Activated CD4-positive, CD25-positive, alpha-beta regulatory T cell (primary cell): ENCODE measurements at regions not wholly inside any gene's neighbourhood (a gene's known extent, or its start where the extent isn't known, plus 50 kb on each side); places are given as distances from the start of the nearest gene placed in this dataset.

Source experiments
- DNase-seq, 4 experiments: peaks; one replicate each; lab custom pipeline; 2025; lab: John Stamatoyannopoulos, UW

DNA sequence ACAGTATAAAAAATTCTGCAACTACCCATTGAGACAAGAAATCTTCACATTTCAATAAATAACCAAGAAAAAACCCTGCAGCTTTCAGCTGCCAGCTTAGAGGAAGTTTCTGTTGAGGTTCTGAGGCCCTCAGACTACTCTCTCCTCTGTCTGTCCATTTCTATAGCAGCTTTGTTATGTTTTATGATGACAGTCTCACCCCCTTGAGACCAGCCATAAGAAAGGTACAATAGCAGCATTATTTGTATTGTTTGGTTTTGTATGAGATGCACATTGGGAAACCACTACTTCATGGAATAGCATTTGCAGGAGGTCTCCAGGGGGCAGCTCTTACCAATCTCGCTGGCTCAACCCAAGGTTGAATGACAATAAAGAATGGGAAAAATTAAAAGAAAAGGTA is 334.6 kb upstream of the VRK2 start:
- no peak for DNase-seq

DNA sequence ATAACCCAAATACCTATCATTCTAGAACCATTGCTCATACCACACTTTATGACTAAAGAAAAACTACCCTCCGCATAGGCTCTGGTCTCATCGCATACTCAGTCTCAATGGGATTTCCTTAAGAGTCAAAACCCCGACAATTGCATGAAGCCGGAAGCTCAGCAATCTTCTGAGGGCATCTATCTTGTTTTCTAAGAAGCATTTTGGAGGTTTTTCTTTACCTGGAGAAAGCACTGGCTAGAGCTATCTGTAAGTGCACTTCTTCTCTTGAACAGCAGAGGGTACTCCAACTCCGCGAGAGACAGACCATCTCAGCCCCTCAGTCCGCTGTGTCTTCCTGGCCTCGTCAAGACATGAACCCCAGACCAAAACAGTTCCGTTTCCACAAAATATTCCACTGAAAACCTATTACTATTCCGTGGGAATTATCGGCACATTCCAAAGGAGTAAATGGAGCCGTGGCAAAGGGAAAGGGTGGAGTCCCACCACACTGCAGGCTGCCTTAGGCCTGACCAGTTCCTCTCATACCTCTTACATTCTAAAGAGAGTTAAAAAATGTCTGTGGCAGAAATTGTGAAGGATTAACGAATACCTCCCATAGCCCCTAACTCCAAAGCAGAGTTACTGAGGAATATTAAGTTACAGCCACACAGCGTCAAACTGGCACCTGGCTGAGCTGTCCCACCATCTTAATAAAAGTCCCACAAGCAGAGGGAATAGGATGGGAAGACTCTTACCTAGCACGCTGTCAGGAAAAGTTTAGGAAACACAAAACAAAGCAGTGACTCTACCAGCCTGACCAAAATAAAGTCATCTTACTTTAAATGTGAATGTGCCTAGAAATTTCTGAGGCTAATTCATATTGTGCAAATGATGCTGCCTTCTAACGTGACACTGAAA is 325.6 kb upstream of the VRK2 start:
- peak in 1 of 4 experiments; percentile 1 for DNase-seq

DNA sequence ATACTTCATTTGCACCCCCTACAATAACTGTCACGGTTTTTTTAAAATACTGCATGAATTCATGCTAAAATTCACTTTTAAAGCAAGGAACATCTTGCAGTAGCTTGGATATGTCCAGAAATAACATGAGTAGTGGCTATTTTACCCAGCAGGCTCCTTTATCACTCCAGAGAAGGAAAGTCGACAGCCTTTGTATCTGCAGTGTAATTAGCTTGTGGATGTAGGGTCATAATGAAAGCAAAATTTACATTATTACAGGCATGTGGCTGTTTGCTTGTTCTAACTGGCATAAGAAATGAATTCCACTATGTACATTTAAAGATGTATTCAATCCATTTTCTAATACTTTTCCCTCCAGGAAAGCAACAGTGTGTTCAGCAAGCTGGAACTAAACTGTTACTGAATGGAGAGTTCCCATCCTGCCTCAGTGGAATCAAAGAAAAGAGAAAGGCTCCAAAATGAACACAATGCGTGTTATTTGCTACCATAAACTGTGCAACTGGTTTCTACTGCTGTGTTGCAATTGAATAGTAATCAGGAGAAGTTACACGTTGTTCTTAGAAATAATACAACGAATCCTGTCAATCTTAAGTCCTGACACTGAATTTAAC is 321.2 kb upstream of the VRK2 start:
- DNase-seq = no peak

DNA sequence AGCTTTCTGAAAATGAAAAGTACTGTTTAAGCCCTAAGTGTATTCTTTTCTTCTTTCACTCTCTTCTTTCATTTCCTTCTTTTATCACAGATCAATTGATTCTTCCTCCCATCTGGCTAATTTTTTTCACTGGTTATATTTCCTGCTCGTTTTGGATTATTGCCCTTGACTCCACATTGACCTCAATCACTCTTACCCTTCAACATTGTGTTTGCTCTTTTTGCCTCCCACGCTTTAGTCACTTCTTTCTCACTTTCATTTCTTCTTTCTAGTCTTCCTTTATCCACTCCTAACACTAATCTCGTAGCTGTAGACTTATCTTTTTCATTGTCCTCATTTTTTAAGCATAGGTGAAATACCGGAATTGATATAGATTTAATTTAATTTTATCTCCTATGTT is 320.3 kb upstream of the VRK2 start:
- DNase-seq = no peak

DNA sequence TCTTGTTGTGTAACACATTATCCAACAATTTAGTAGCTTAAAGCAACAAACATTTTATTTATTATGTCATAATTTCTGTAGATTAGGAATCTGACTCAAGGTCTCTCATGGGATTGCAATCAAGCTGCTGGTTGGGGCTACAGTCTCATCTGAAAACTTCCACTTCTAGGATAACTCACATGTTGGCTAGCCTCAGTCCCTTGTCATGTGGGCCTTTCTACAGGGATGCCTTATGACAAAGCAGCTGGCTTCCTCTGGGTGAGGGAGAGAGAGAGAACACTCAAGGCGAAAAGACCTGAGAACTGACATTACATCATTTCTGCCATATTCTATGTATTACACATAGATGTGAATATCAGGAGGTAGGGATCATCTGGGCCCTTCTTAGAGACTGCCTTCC is 317.9 kb upstream of the VRK2 start:
- no peak for DNase-seq

DNA sequence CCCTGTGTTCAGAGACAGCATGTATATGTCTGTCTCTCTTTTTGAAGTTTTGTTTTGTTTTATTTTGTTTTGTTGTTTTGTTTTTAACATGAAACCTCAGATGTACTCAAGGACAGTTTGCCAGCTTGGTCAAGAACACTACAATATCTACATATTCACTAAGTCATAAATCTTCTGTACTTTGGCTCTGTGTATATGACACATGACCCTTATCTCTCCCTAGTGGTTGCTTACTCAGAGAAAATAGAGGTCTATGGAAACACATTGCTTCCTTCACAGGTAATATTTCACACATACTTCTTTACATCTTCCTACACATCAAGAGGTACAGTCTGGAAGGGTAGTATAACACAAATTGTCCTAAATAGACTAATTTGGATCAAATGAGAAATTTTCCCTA is 312.6 kb upstream of the VRK2 start:
- DNase-seq = no peak

DNA sequence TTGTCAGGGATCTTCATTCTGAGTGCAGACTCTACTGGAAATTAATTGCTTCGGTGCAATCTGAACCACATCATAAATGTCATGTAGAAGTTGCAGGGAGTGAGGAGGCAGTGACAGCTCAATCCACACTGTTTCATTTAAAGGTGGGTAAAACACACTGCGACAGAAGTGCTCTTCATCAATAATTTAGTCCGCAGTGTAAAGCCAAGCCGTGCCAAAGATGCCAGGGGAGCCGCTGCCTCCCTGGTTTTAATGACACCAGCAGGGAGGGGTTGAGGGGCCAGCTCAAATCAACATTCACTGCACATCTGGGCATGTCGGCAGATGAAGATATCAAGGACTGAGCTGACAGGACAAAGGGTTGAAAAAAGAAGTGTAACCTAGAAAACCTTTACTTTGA is 305.7 kb upstream of the VRK2 start:
- no peak for DNase-seq

DNA sequence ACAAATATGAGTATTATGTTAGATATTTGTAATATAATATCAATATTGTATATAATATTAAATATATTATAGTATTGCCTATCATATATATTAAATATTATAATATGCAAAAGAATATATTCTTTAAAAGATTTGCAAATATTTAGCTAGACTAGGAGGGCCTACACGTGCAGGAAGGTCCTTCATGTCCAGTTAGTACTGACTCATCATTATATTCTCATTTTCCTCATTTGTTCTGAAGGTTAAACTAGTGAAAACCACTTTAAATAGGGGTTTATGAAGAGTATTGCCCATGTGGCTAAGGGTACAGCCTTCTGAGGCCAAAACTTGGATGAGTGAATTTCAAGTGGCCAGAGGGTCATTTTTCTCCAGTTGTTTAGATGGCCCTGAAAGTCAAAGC is 293.0 kb upstream of the VRK2 start:
- DNase-seq = no peak

DNA sequence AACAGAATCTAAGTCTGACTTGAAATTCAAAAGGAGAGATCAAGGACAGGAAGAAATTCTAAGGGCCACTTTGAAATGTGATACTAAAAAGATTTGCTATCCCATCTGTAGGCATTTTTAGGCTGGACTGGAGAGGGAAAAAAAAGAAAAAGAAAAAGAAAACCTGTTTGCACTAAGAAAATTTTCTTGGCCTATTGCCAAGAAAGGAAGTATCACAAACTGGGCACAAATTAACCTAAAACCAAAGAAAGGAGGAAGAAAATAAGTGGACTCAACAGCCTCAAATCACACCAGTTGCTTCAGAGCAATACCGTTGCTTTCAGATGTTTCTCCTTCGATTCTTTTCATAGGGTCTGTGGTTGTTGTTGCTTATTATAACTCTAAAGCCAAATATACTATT is 287.9 kb upstream of the VRK2 start:
- DNase-seq = no peak

DNA sequence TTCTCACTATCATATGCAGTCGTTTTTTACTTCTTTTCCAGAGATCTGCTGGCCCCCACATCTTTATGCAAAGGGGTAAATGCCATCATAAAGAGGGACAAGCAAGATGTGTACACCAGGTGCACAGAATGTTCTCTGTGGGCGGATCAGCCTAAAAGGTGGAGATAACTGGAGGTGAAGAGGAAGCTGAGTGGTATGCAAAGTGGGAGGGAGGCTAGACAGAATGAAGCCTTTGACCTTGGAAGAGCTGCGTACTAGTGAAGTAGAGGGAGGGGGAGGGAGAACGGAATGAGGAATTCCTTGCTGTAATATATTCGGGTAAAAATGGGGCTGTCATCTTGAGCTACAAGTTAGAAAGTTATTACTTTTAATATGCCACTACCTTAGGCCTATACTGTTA is 287.5 kb upstream of the VRK2 start:
- no peak for DNase-seq

DNA sequence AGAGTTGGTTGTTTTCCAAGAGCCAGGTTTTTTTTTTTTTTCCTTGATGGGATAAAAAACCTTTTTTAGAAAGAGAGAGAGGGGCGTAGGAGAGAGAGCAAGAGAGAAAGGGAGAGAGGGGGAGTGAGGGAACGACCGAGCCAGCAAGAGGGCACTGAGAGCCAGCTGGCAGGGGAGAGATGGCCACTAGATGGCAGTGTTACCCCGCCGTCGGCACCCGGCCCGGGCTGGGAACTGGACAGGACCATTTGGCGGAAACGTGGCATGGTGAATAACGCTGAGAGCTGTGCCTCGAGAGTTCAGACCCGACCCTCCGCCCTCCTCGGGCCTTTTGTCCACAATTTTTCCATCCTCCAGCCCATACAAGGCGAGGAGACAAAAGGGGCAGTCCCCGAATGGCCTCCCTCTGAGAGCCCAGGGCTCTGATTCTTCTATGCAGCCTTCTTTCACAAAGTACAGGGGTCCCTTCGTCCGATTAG is 286.7 kb upstream of the VRK2 start:
- DNase-seq = peak; percentile 19 to 70 (median 54)

DNA sequence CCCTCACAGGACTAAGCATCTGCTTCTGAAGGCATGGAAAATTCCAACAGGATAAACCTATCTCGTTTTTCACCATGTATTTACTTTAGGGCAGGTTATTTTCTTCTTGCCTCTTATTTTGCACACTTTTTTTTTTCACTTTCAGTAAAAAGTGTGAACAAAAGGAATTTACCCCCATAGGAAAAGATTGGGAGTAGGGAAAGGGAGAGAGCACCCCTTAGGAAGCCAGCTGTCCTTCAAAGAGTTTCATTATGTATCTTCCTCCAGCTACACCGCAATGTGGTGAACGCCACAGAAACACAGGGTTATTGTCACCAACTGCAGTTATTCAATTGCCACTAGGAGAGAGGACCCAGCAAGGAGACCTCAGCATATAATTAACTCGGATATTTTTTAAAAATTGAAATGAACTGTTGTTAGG is 286.2 kb upstream of the VRK2 start:
- DNase-seq = no peak

DNA sequence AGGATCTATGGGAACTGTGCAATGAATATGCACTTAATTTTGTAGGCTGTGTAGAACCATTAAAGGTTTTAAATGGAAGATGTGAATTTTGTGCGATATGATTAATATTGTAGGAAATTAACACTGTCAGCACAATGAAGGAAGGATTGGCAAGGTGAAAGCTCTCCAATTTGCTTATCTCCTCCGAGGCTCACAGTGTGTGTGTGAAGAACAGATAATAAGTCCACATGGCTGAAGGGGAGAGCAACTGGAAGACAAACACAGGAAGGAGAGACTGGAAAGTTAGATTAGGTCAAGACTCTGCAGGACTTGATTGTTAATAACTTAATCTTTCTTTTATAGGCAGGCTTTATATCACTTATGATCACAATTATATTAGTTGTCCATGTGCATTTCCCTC is 269.7 kb upstream of the VRK2 start:
- DNase-seq = no peak

DNA sequence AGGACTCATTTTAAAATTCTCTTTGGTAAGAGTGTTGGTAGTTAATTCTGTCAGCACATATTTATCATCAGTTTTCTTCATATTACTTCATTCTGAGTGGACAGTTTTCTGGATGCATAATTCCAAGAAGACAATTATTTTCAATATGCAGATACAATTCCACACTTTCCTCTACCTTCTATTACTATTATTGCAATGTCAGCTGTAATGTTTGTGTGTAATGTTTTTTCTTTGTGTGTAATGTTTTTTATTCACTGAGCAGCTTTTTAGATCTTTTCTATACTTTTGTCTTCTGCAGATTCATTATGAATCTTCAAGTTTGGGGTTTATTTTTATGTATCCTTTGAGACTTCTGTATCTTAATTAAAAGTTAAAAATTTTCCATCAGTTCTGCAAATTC is 264.0 kb upstream of the VRK2 start:
- no peak for DNase-seq

DNA sequence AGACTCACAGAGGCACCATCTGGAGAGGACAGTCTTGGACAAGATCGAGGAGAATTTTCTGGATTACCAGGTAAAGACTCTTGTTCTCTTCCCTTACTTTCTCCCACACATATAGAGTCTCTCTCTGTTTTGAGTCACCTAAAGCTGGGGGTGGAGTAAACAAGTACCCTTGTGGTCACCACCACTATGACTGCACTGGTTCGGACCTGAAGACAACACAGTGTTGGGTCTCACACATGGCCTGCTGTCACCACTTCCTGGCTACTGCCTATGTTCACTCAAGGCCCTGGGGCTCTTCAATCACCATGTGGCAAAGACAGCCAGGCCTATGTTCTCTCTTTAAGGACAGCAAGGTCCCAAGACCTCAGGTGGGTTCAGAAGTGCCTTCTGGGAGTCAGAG is 253.3 kb upstream of the VRK2 start:
- DNase-seq = no peak

DNA sequence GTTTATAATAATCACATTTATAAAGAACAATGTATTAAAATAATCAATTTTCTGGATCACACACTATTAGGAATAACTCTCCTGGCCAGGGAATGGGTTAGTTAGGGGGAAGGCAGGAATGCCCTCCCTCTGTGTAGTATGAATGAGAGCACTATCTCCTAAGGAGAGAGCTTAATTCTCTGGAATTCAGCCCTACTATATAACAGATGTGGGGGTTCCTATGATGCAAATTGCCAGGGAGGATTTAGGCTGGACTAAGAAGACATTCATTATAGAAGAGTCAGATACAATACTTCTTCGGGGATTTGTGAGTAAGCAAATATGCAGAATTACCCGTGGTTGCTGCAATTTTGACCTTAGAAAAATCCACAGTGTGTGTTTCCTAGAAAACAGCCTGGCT is 250.1 kb upstream of the VRK2 start:
- no peak for DNase-seq

DNA sequence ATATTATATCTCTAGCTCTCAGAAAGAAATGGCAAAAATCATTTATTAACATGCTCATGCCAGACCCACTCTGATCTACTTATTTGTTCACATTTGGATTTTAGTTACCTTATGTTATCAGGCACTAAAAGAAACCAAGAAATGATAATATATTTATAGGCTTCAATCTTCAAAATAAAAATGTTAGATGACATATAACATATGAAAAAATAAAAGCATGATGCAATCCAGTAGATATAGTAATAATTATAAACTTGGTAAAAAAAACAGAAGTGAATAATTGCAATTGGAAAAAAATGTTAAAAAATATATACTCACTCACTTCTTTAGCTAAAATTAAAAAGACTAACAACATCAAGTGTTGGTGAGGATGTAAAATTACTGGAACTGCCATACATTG is 248.3 kb upstream of the VRK2 start:
- no peak for DNase-seq

DNA sequence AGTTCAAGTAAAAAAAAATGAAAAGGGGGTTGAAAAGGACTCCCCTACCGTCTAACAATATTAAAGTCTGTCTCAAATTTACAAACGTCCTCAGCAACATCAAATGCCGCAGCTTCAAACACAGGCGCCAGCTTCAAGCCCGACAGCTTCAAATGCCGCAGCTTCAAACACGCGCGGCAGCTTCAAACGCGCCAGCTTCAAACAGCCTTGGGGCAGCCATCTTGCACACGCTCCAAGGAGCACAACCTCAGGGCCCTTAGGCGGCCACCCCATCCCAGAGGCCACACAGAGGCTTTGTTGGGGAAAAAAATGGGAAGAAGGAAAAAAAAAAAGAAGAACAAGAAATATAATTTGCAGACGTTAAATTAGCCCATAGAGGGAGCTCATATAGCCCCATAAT is 244.4 kb upstream of the VRK2 start:
- DNase-seq = no peak

DNA sequence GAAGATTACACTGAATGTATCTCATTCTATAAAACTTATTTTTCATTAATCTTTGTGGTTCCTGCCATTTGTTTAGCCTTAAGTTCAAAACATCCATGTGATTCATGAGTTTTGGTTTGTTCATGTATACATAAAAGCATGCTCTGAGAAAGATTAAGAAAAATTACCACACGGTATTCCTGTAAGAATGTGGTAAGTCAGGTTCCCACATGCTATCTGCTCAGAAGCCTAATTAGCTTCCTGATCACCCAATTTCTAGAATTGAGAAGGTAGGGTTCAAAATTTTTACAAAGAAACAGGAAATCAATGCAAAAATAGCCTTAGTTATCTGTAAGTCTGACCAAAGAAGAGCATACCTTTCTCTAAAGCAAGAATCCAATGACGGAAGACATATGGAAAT is 241.6 kb upstream of the VRK2 start:
- DNase-seq = no peak

DNA sequence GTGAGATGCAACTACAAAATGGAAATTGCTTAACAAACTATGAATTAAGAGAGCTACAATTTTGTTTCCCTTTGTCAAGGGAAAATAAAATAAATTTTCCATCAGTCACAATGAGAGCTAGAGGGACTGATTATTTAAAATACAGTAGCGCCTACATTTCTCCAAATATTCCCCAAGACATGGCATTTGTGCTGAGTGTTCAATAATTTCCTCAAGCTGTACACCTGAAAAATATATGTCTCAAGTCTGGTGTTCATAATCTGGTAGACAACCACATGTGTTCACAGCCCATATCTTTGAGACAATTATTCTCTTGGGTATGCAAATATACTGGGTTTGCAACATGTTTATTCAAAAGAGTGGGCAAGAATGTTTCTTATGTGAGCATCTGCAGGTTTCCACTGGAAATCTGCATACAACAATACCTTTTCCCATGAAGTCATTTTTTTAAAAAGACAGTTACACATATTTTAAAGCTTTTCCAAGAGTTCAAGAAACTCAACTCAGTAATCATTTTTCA is 240.1 kb upstream of the VRK2 start:
- no peak for DNase-seq

DNA sequence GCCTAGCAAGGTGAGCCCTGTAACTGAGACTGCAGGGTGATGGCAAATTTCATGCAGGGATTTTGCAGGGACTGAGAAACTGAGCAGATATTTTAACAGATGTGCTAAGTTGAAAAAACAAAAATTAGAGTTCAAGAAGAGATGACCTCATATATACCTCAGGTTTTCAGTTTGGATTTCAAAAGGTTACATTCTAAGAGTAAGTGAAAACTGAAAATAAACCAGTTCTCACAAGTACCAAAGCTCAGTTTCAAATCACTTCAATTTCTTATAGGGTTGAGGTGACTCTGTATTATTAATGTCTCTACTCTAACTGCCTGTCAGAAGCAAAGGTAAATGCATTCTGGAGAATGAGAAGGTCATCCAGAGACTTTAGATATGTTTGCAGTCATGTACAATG is 237.4 kb upstream of the VRK2 start:
- no peak for DNase-seq

DNA sequence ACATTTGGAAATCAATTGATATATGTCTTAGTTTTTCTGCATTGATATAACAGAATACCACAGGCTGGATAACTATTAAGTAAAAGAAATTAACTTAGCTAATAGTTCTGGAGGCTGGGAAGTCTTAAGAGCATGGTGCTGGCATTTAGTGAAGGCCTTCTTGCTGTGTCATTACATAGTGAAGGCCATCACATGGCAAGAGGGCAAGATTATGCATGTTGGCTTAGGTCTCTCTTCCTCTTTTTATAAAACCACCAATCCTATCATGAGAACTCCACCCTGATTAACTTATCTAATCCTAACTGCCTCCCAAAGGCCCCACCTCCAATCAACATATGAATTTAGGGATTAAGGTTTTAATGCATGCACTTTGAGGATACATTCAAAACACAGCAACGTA is 225.5 kb upstream of the VRK2 start:
- no peak for DNase-seq

DNA sequence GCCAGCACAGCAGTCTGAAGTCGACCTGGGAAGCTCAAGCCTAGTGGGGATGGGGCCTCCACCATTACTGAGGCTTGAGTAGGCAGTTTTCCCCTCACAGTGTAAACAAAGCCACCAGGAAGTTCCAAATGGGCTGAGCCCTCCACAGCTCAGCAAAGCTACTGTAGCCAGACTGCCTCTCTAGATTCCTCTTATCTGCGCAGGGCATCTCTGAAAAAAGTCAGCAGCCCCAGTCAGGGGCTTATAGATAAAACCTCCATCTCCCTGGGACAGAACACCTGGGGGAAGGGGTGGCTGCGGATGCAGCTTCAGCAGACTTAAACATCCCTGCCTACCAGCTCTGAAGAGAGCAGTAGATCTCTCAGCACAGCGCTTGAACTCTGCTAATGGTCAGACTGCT is 218.4 kb upstream of the VRK2 start:
- no peak for DNase-seq
